H9 (cell line): ENCODE measurements at regions not wholly inside any gene's neighbourhood (a gene's known extent, or its start where the extent isn't known, plus 50 kb on each side); places are given as distances from the start of the nearest gene placed in this dataset.

Experiments
- DNase-seq: peaks from one replicate; pipeline ENCODE4 v3.0.0-alpha.2; 2017
- H2AFZ ChIP-seq: one replicate; pipeline ENCODE4 v1.6.1; 2013; ENCODE audit warnings: mild to moderate bottlenecking, low read length, control low read depth, moderate library complexity
- H2AK5ac ChIP-seq: 2 replicates; pipeline ENCODE4 v1.6.1; 2013; ENCODE audit warnings: low read length, control low read depth, mixed read lengths; ENCODE audit not compliant: insufficient read length
- H2BK120ac ChIP-seq: one replicate; pipeline ENCODE4 v1.6.1; 2013; ENCODE audit warnings: low read depth, mild to moderate bottlenecking, low read length, control low read depth, inconsistent platforms; ENCODE audit not compliant: poor library complexity, severe bottlenecking
- H2BK12ac ChIP-seq: 2 replicates; pipeline ENCODE4 v1.6.1; 2013; ENCODE audit warnings: low read length, control low read depth, mixed read lengths, low read depth; ENCODE audit not compliant: insufficient read length
- H2BK15ac ChIP-seq: 2 replicates; pipeline ENCODE4 v1.6.1; 2013; ENCODE audit warnings: low read depth, low read length, control low read depth
- H2BK20ac ChIP-seq: one replicate; pipeline ENCODE4 v1.6.1; 2013; ENCODE audit warnings: low read depth, mild to moderate bottlenecking, low read length, control low read depth, inconsistent platforms; ENCODE audit not compliant: poor library complexity, severe bottlenecking
- H2BK5ac ChIP-seq: 2 replicates; pipeline ENCODE4 v1.6.1; 2013; ENCODE audit warnings: low read length, control low read depth, mixed read lengths; ENCODE audit not compliant: insufficient read length
- H3K14ac ChIP-seq: 2 replicates; pipeline ENCODE4 v1.6.1; 2013; ENCODE audit warnings: low read length, control low read depth; ENCODE audit not compliant: insufficient read depth
- H3K18ac ChIP-seq: 2 replicates; pipeline ENCODE4 v1.6.1; 2013; ENCODE audit warnings: low read depth, mild to moderate bottlenecking, mixed read lengths, low read length, control low read depth; ENCODE audit not compliant: insufficient read length
- H3K23ac ChIP-seq: 2 replicates; pipeline ENCODE4 v1.6.1; 2013; ENCODE audit warnings: low read length, control low read depth, mixed read lengths, low read depth; ENCODE audit not compliant: insufficient read length
- H3K23me2 ChIP-seq: 2 replicates; pipeline ENCODE4 v1.6.1; 2013; ENCODE audit warnings: low read depth, mild to moderate bottlenecking, mixed read lengths, low read length, control low read depth; ENCODE audit not compliant: insufficient read length, poor library complexity, severe bottlenecking
- H3K27ac ChIP-seq: 2 replicates; pipeline ENCODE4 v1.5.1; 2013; ENCODE audit warnings: low read length, control low read depth, mixed read lengths, low read depth; ENCODE audit not compliant: insufficient read length
- H3K27me3 ChIP-seq: 2 replicates; pipeline ENCODE4 v1.6.1; 2013; ENCODE audit warnings: low read length, control low read depth, inconsistent platforms; ENCODE audit not compliant: insufficient read depth
- H3K4ac ChIP-seq: 2 replicates; pipeline ENCODE4 v1.6.1; 2013; ENCODE audit warnings: low read depth, mild to moderate bottlenecking, control low read depth, inconsistent platforms, low read length, moderate library complexity
- H3K4me1 ChIP-seq: 2 replicates; pipeline ENCODE4 v1.6.1; 2013; ENCODE audit warnings: low read length, control low read depth, inconsistent platforms; ENCODE audit not compliant: insufficient read depth
- H3K4me2 ChIP-seq: 2 replicates; pipeline ENCODE4 v1.6.1; 2013; ENCODE audit warnings: low read length, control low read depth, mixed read lengths; ENCODE audit not compliant: insufficient read length, insufficient read depth
- H3K56ac ChIP-seq: 2 replicates; pipeline ENCODE4 v1.6.1; 2013; ENCODE audit warnings: low read depth, mild to moderate bottlenecking, mixed read lengths, low read length, control low read depth; ENCODE audit not compliant: insufficient read length
- H3K79me1 ChIP-seq: 2 replicates; pipeline ENCODE4 v1.6.1; 2013; ENCODE audit warnings: low read depth, mild to moderate bottlenecking, moderate library complexity, low read length, control low read depth, inconsistent platforms; ENCODE audit not compliant: insufficient read depth, poor library complexity, severe bottlenecking
- H3K79me2 ChIP-seq: 2 replicates; pipeline ENCODE4 v1.6.1; 2013; ENCODE audit warnings: low read length, control low read depth, inconsistent platforms; ENCODE audit not compliant: insufficient read depth
- H3K9ac ChIP-seq: 2 replicates; pipeline ENCODE4 v1.6.1; 2013; ENCODE audit warnings: low read length, control low read depth, mixed read lengths; ENCODE audit not compliant: insufficient read length; ENCODE audit errors: extremely low read depth
- H3K9me3 ChIP-seq: one replicate; pipeline ENCODE4 v1.6.1; 2013; ENCODE audit warnings: low read depth, low read length, inconsistent platforms; ENCODE audit not compliant: control insufficient read depth
- H3T11ph ChIP-seq: one replicate; pipeline ENCODE4 v1.6.1; 2013; ENCODE audit warnings: mild to moderate bottlenecking, low read length, control low read depth, inconsistent platforms
- H4K20me1 ChIP-seq: one replicate; pipeline ENCODE4 v1.6.1; 2013; ENCODE audit not compliant: control insufficient read depth, insufficient read length, insufficient read depth
- H4K5ac ChIP-seq: 2 replicates; pipeline ENCODE4 v1.6.1; 2013; ENCODE audit warnings: low read depth, mild to moderate bottlenecking, mixed read lengths, low read length, control low read depth; ENCODE audit not compliant: insufficient read length
- H4K8ac ChIP-seq: replicated peaks from 2 replicates; pipeline ENCODE4 v1.6.1; 2013; ENCODE audit warnings: low read length, control low read depth, mixed read lengths, low read depth; ENCODE audit not compliant: insufficient read length
- H4K91ac ChIP-seq: 2 replicates; pipeline ENCODE4 v1.6.1; 2013; ENCODE audit warnings: low read depth, mild to moderate bottlenecking, moderate library complexity, mixed read lengths, low read length, control low read depth; ENCODE audit not compliant: insufficient read length
- H3K27ac Mint-ChIP-seq, 3 experiments: 2 replicates in 2 of 3; 3 replicates in 1 of 3; pipeline ENCODE4 v1.8.0; 2020 to 2021; ENCODE audit warnings: mixed read lengths in 3 of 3, mild to moderate bottlenecking in 1 of 3, moderate library complexity in 1 of 3
- H3K27me3 Mint-ChIP-seq: 2 replicates; pipeline ENCODE4 v1.8.0; 2021; ENCODE audit warnings: low read depth, mild to moderate bottlenecking, moderate library complexity, mixed read lengths
- H3K36me3 Mint-ChIP-seq, 3 experiments: 2 replicates in 2 of 3; 3 replicates in 1 of 3; pipeline ENCODE4 v1.8.0; 2020 to 2021; ENCODE audit warnings: low read depth in 3 of 3, mixed read lengths in 3 of 3; ENCODE audit not compliant: insufficient read depth in 1 of 3
- H3K4me1 Mint-ChIP-seq, 2 experiments: 2 replicates each; pipeline ENCODE4 v1.8.0; 2020; ENCODE audit warnings: mixed read lengths in 2 of 2
- H3K4me3 Mint-ChIP-seq, 2 experiments: 2 replicates in 1 of 2; 3 replicates in 1 of 2; pipeline ENCODE4 v1.8.0; 2020 to 2021; ENCODE audit warnings: mild to moderate bottlenecking in 2 of 2, mixed read lengths in 2 of 2, moderate library complexity in 1 of 2
- H3K9me3 Mint-ChIP-seq, 2 experiments: 2 replicates in 1 of 2; 3 replicates in 1 of 2; pipeline ENCODE4 v1.8.0; 2020; ENCODE audit warnings: mild to moderate bottlenecking in 2 of 2, mixed read lengths in 2 of 2, moderate library complexity in 1 of 2
- CTCF ChIP-seq: fragments of 200-600 bp; sonication (generic); conservative IDR thresholded peaks from 3 replicates; pipeline ENCODE4 v1.8.0; 2021; ENCODE audit warnings: antibody characterized with exemption, mild to moderate bottlenecking
- WGBS: extraction: QIAGEN DNeasy Blood & Tissue Kit; methylation state at CpG from one replicate; pipeline ENCODE4 v1.1.7; 2013; ENCODE audit warnings: missing lambda C conversion rate, low lambda C conversion rate, mixed read lengths; ENCODE audit not compliant: insufficient read length; ENCODE audit errors: extremely low coverage; 5-methylcytosine and 5-hydroxymethylcytosine counted together

- no peak overlapping the region for H2AK5ac ChIP-seq
- no peak overlapping the region for H3K4me2 ChIP-seq
- H3K79me1 ChIP-seq, result no peaks in the 10 kb centered on the region
- WGBS, result no CpG with 5 or more reads among the region's 4 CpGs
- no peak overlapping the region for H3K27ac ChIP-seq
- H3K4me1 Mint-ChIP-seq, result peaks cover 4 to 8% of the 10 kb centered on the region in 2 experiments
- H4K20me1 ChIP-seq, result no peaks in the 10 kb centered on the region
- H3K14ac ChIP-seq, result no peak overlapping the region
- TF ChIP-seq CTCF, result no peak
- no peak overlapping the region for H2BK15ac ChIP-seq
- no peaks in the 10 kb centered on the region for H3K23me2 ChIP-seq
- H2BK20ac ChIP-seq, result no peak overlapping the region
- H3K27me3 ChIP-seq, result no peaks in the 10 kb centered on the region
- no peak overlapping the region for H2BK12ac ChIP-seq
- no peak overlapping the region for H4K91ac ChIP-seq
- H2BK120ac ChIP-seq, result no peak overlapping the region
- H4K8ac ChIP-seq, result no peak overlapping the region
- H3K18ac ChIP-seq, result no peak overlapping the region
- H4K5ac ChIP-seq, result no peak overlapping the region
- H3K27me3 Mint-ChIP-seq, result no peaks in the 10 kb centered on the region
- peaks cover 0 to 5% (median 2%) of the 10 kb centered on the region in 3 experiments; a peak in 4 of 7 replicates for H3K36me3 Mint-ChIP-seq
- no peak overlapping the region for H3K56ac ChIP-seq
- no peak for DNase-seq
- H3K4me3 Mint-ChIP-seq, result no peak overlapping the region
- H3K79me2 ChIP-seq, result no peaks in the 10 kb centered on the region
- H3K9me3 ChIP-seq, result no peaks in the 10 kb centered on the region
- H2BK5ac ChIP-seq, result no peak overlapping the region
- no peaks in the 10 kb centered on the region for H3K4me1 ChIP-seq
- H2AFZ ChIP-seq, result no peak overlapping the region
- no peak overlapping the region for H3K23ac ChIP-seq
- H3K4ac ChIP-seq, result no peak overlapping the region
- peaks cover 4 to 7% of the 10 kb centered on the region in 2 experiments; a peak in 4 of 5 replicates for H3K9me3 Mint-ChIP-seq
- no peak overlapping the region for H3T11ph ChIP-seq
- no peak overlapping the region for H3K9ac ChIP-seq
- no peak overlapping the region for H3K27ac Mint-ChIP-seq
Measured at GRCh38 chr12:88431246-88431645, 149.0 kb downstream of the KITLG start.
